ENCODE measurements at regions not wholly inside any gene's neighbourhood (a gene's known extent, or its start where the extent isn't known, plus 50 kb on each side); places are given as distances from the start of the nearest gene placed in this dataset.
A peak's percentile ranks its signal among the peaks of the same experiment; 100 is the strongest.

- Histone ChIP-seq H3K36me3 (ENCODE audit: control insufficient read depth in 1 of 2, insufficient read depth in 2 of 2, low read depth in 1 of 2, low read length in 2 of 2) (no peaks in the 10 kb centered on the region), H3K4ac (ENCODE audit: low read depth in 1 of 2, low read length in 2 of 2) (no peak overlapping the region), H3K9me3 (ENCODE audit: control insufficient read depth, low read length) (no peaks in the 10 kb centered on the region), H3K4me1 (ENCODE audit: control insufficient read depth, insufficient read depth, low read depth, low read length) (peaks cover 3% of the 10 kb centered on the region), H3K27me3 (ENCODE audit: control insufficient read depth in 1 of 2, insufficient read depth in 1 of 2, low read length in 2 of 2) (peaks cover 0 to 3% of the 10 kb centered on the region in 2 experiments), H3K9ac (ENCODE audit: low read length) (no peak overlapping the region), H2BK12ac (ENCODE audit: low read length in 2 of 2) (no peak overlapping the region), H2BK5ac (ENCODE audit: low read depth, low read length, poor library complexity, severe bottlenecking) (no peak overlapping the region), H2AFZ (ENCODE audit: low read depth, low read length) (no peak overlapping the region), H2AK5ac (ENCODE audit: low read length, severe bottlenecking) (no peak overlapping the region), H4K8ac (ENCODE audit: low read length) (no peak overlapping the region), H2BK120ac (ENCODE audit: low read depth, low read length) (no peak overlapping the region), H3K4me3 (ENCODE audit: insufficient read depth in 1 of 2, low read depth in 1 of 2, low read length in 2 of 2) (no peak overlapping the region), H4K91ac (ENCODE audit: low read length) (no peak overlapping the region), H3K27ac (ENCODE audit: low read length, poor library complexity, severe bottlenecking) (no peak overlapping the region), H3K14ac (ENCODE audit: low read length in 2 of 2) (no peak overlapping the region), H3K4me2 (ENCODE audit: low read length, poor library complexity, severe bottlenecking) (no peak overlapping the region), H3K23ac (ENCODE audit: low read length in 2 of 2) (no peak overlapping the region), H2BK15ac (ENCODE audit: low read depth, poor library complexity, severe bottlenecking) (no peak overlapping the region), H3K79me1 (replicated peaks; ENCODE audit: low read length, poor library complexity, severe bottlenecking) (no peaks in the 10 kb centered on the region), H3K18ac (ENCODE audit: low read depth in 1 of 2, low read length in 2 of 2) (no peak overlapping the region)
- no peak for DNase-seq
- 91% methylated on average over 3 of the region's 4 CpGs for WGBS
Observed at GRCh38 chr2:126828051-126828450, 70.6 kb upstream of the TEX51 start.

GRCh38 chr2:126828491-126828890 is 70.2 kb upstream of the TEX51 start:
- peaks cover 0 to 3% of the 10 kb centered on the region in 2 experiments for H3K27me3 ChIP-seq (ENCODE audit: control insufficient read depth in 1 of 2, insufficient read depth in 1 of 2, low read length in 2 of 2)
- 60% methylated on average over 1 of the region's 4 CpGs for WGBS

GRCh38 chr2:126831234-126832005 is 67.3 kb upstream of the TEX51 start:
- WGBS: 75% methylated on average over 12 of the region's 14 CpGs
- H2BK12ac ChIP-seq (ENCODE audit: low read length in 2 of 2): no peak overlapping the region
- H4K8ac ChIP-seq (ENCODE audit: low read length): no peak overlapping the region
- no peak overlapping the region for H2BK5ac ChIP-seq (ENCODE audit: low read depth, low read length, poor library complexity, severe bottlenecking)
- H3K9ac ChIP-seq (ENCODE audit: low read length): no peak overlapping the region
- no peak overlapping the region for H4K91ac ChIP-seq (ENCODE audit: low read length)
- no peak overlapping the region for H3K4ac ChIP-seq (ENCODE audit: low read depth in 1 of 2, low read length in 2 of 2)
- no peak overlapping the region for H3K14ac ChIP-seq (ENCODE audit: low read length in 2 of 2)
- no peaks in the 10 kb centered on the region for H3K36me3 ChIP-seq (ENCODE audit: control insufficient read depth in 1 of 2, insufficient read depth in 2 of 2, low read depth in 1 of 2, low read length in 2 of 2)
- H2BK15ac ChIP-seq (ENCODE audit: low read depth, poor library complexity, severe bottlenecking): no peak overlapping the region
- H2BK120ac ChIP-seq (ENCODE audit: low read depth, low read length): no peak overlapping the region
- H3K4me2 ChIP-seq (ENCODE audit: low read length, poor library complexity, severe bottlenecking): no peak overlapping the region
- H3K79me1 ChIP-seq (replicated peaks; ENCODE audit: low read length, poor library complexity, severe bottlenecking): no peaks in the 10 kb centered on the region
- DNase-seq: peak; percentile 2
- no peak overlapping the region for H3K27ac ChIP-seq (ENCODE audit: low read length, poor library complexity, severe bottlenecking)
- no peaks in the 10 kb centered on the region for H3K4me1 ChIP-seq (ENCODE audit: control insufficient read depth, insufficient read depth, low read depth, low read length)
- H3K4me3 ChIP-seq (ENCODE audit: insufficient read depth in 1 of 2, low read depth in 1 of 2, low read length in 2 of 2): no peak overlapping the region
- no peaks in the 10 kb centered on the region for H3K9me3 ChIP-seq (ENCODE audit: control insufficient read depth, low read length)
- H3K18ac ChIP-seq (ENCODE audit: low read depth in 1 of 2, low read length in 2 of 2): no peak overlapping the region
- H3K27me3 ChIP-seq (ENCODE audit: control insufficient read depth in 1 of 2, insufficient read depth in 1 of 2, low read length in 2 of 2): peaks cover 0 to 3% of the 10 kb centered on the region in 2 experiments
- no peak overlapping the region for H2AFZ ChIP-seq (ENCODE audit: low read depth, low read length)
- no peak overlapping the region for H2AK5ac ChIP-seq (ENCODE audit: low read length, severe bottlenecking)
- H3K23ac ChIP-seq (ENCODE audit: low read length in 2 of 2): no peak overlapping the region

More at GRCh38 chr2:126828491-126828890, 70.2 kb upstream of the TEX51 start:
- Histone ChIP-seq H2BK120ac (ENCODE audit: low read depth, low read length) (no peak overlapping the region), H3K4me1 (ENCODE audit: control insufficient read depth, insufficient read depth, low read depth, low read length) (peaks cover 3% of the 10 kb centered on the region), H3K79me1 (replicated peaks; ENCODE audit: low read length, poor library complexity, severe bottlenecking) (no peaks in the 10 kb centered on the region), H3K9me3 (ENCODE audit: control insufficient read depth, low read length) (no peaks in the 10 kb centered on the region), H3K9ac (ENCODE audit: low read length) (no peak overlapping the region), H4K8ac (ENCODE audit: low read length) (no peak overlapping the region), H3K18ac (ENCODE audit: low read depth in 1 of 2, low read length in 2 of 2) (no peak overlapping the region), H3K14ac (ENCODE audit: low read length in 2 of 2) (no peak overlapping the region), H3K4ac (ENCODE audit: low read depth in 1 of 2, low read length in 2 of 2) (no peak overlapping the region), H2AFZ (ENCODE audit: low read depth, low read length) (no peak overlapping the region), H3K36me3 (ENCODE audit: control insufficient read depth in 1 of 2, insufficient read depth in 2 of 2, low read depth in 1 of 2, low read length in 2 of 2) (no peaks in the 10 kb centered on the region), H3K27ac (ENCODE audit: low read length, poor library complexity, severe bottlenecking) (no peak overlapping the region), H3K4me3 (ENCODE audit: insufficient read depth in 1 of 2, low read depth in 1 of 2, low read length in 2 of 2) (no peak overlapping the region), H3K23ac (ENCODE audit: low read length in 2 of 2) (no peak overlapping the region), H2BK15ac (ENCODE audit: low read depth, poor library complexity, severe bottlenecking) (no peak overlapping the region), H4K91ac (ENCODE audit: low read length) (no peak overlapping the region), H2BK12ac (ENCODE audit: low read length in 2 of 2) (no peak overlapping the region), H3K4me2 (ENCODE audit: low read length, poor library complexity, severe bottlenecking) (no peak overlapping the region), H2AK5ac (ENCODE audit: low read length, severe bottlenecking) (no peak overlapping the region), H2BK5ac (ENCODE audit: low read depth, low read length, poor library complexity, severe bottlenecking) (no peak overlapping the region)
- no peak for DNase-seq

- Histone ChIP-seq H4K91ac (ENCODE audit: low read length) (no peak overlapping the region), H2BK12ac (ENCODE audit: low read length in 2 of 2) (no peak overlapping the region), H2BK15ac (ENCODE audit: low read depth, poor library complexity, severe bottlenecking) (no peak overlapping the region), H2AK5ac (ENCODE audit: low read length, severe bottlenecking) (no peak overlapping the region), H3K4me2 (ENCODE audit: low read length, poor library complexity, severe bottlenecking) (no peak overlapping the region), H2BK120ac (ENCODE audit: low read depth, low read length) (no peak overlapping the region), H4K8ac (ENCODE audit: low read length) (no peak overlapping the region), H3K4ac (ENCODE audit: low read depth in 1 of 2, low read length in 2 of 2) (no peak overlapping the region), H3K27me3 (ENCODE audit: control insufficient read depth in 1 of 2, insufficient read depth in 1 of 2, low read length in 2 of 2) (no peaks in the 10 kb centered on the region), H3K9me3 (ENCODE audit: control insufficient read depth, low read length) (no peaks in the 10 kb centered on the region), H3K18ac (ENCODE audit: low read depth in 1 of 2, low read length in 2 of 2) (no peak overlapping the region), H3K4me3 (ENCODE audit: insufficient read depth in 1 of 2, low read depth in 1 of 2, low read length in 2 of 2) (no peak overlapping the region), H3K23ac (ENCODE audit: low read length in 2 of 2) (no peak overlapping the region), H2BK5ac (ENCODE audit: low read depth, low read length, poor library complexity, severe bottlenecking) (no peak overlapping the region), H3K14ac (ENCODE audit: low read length in 2 of 2) (no peak overlapping the region), H3K4me1 (ENCODE audit: control insufficient read depth, insufficient read depth, low read depth, low read length) (no peaks in the 10 kb centered on the region), H3K79me1 (replicated peaks; ENCODE audit: low read length, poor library complexity, severe bottlenecking) (no peaks in the 10 kb centered on the region), H2AFZ (ENCODE audit: low read depth, low read length) (no peak overlapping the region), H3K27ac (ENCODE audit: low read length, poor library complexity, severe bottlenecking) (no peak overlapping the region), H3K9ac (ENCODE audit: low read length) (no peak overlapping the region), H3K36me3 (ENCODE audit: control insufficient read depth in 1 of 2, insufficient read depth in 2 of 2, low read depth in 1 of 2, low read length in 2 of 2) (no peaks in the 10 kb centered on the region)
- no peak for DNase-seq
Observed at GRCh38 chr2:126832014-126832413, 66.7 kb upstream of the TEX51 start.
